ENCODE measurements at regions not wholly inside any gene's neighbourhood (a gene's known extent, or its start where the extent isn't known, plus 50 kb on each side); places are given as distances from the start of the nearest gene placed in this dataset.
A peak's percentile ranks its signal among the peaks of the same experiment; 100 is the strongest.
"Not testable (repeated sequence)": the region's sequence is repeated elsewhere in the genome, so short reads cannot be mapped to it uniquely, and the experiment has no call there.

GRCh38 chr4:190118519-190118918, 54.2 kb downstream of the DBET start:
- DNase-seq (ENCODE audit: low spot score): not testable (repeated sequence)

GRCh38 chr4:190119474-190119873, 54.1 kb upstream of the DUX4 start:
- DNase-seq (ENCODE audit: low spot score): not testable (repeated sequence)

GRCh38 chr4:190120111-190120514, 53.5 kb upstream of the DUX4 start:
- not testable (repeated sequence) for DNase-seq (ENCODE audit: low spot score)

- peak; percentile 0 for DNase-seq (ENCODE audit: low spot score)
Measured at GRCh38 chr4:190120537-190121001, 53.0 kb upstream of the DUX4 start.

GRCh38 chr4:190121076-190121671, 52.4 kb upstream of the DUX4 start:
- not testable (repeated sequence) for DNase-seq (ENCODE audit: low spot score)

GRCh38 chr4:190121759-190122158, 51.8 kb upstream of the DUX4 start:
- DNase-seq (ENCODE audit: low spot score): no peak

GRCh38 chr4:190122161-190123142, 51.1 kb upstream of the DUX4 start:
- not testable (repeated sequence) for DNase-seq (ENCODE audit: low spot score)

All from RKO (cell line).